SU-DHL-6 (cell line): ENCODE measurements at regions not wholly inside any gene's neighbourhood (a gene's known extent, or its start where the extent isn't known, plus 50 kb on each side); places are given as distances from the start of the nearest gene placed in this dataset.

Experiments used
- H2AFZ ChIP-seq: fragments of 200-600 bp; sonication (generic); 2 replicates; pipeline ENCODE4 v1.6.1; 2014; ENCODE audit warnings: low read depth, mild to moderate bottlenecking, moderate library complexity, mixed read lengths, antibody characterized with exemption, low read length; ENCODE audit not compliant: severe bottlenecking
- H3F3A ChIP-seq: fragments of 200-600 bp; shearing (Covaris generic); 2 replicates; pipeline ENCODE4 v1.6.0; 2016; ENCODE audit warnings: antibody characterized with exemption, mild to moderate bottlenecking; ENCODE audit not compliant: insufficient read depth
- H3K27ac ChIP-seq: fragments of 200-600 bp; sonication (generic); 2 replicates; pipeline ENCODE4 v1.5.1; 2016; ENCODE audit warnings: low read depth, mild to moderate bottlenecking, low read length, moderate library complexity, mixed read lengths
- H3K27me3 ChIP-seq: fragments of 200-600 bp; sonication (generic), shearing (Covaris generic); 2 replicates; pipeline ENCODE4 v1.6.0; 2014; ENCODE audit warnings: mild to moderate bottlenecking, low read length
- H3K36me3 ChIP-seq: fragments of 200-600 bp; sonication (generic); 2 replicates; pipeline ENCODE4 v1.6.1; 2014; ENCODE audit warnings: mild to moderate bottlenecking, low read length, mixed read lengths
- H3K4me2 ChIP-seq: fragments of 300-600, 200-600 bp; shearing (Covaris generic), sonication (generic); 2 replicates; pipeline ENCODE4 v1.6.0; 2014; ENCODE audit warnings: low read length, low read depth, mild to moderate bottlenecking; ENCODE audit not compliant: poor library complexity, severe bottlenecking
- H3K4me3 ChIP-seq: fragments of 200-600 bp; sonication (generic); 2 replicates; pipeline ENCODE4 v1.5.1; 2014; ENCODE audit warnings: antibody characterized with exemption, low read length, mild to moderate bottlenecking, mixed read lengths; ENCODE audit not compliant: insufficient read depth, poor library complexity, severe bottlenecking
- H3K79me2 ChIP-seq: fragments of 200-600 bp; sonication (generic); 2 replicates; pipeline ENCODE4 v1.6.1; 2014; ENCODE audit warnings: mild to moderate bottlenecking, low read length, moderate library complexity; ENCODE audit not compliant: insufficient read depth
- H3K9ac ChIP-seq: fragments of 200-600 bp; sonication (generic); 2 replicates; pipeline ENCODE4 v1.7.0; 2014; ENCODE audit warnings: mild to moderate bottlenecking, low read length
- H3K9me2 ChIP-seq: fragments of 200-600 bp; sonication (generic); replicated peaks from 2 replicates; pipeline ENCODE4 v1.6.1; 2014; ENCODE audit warnings: low read length; ENCODE audit not compliant: insufficient read depth
- H3K9me3 ChIP-seq: fragments of 200-600 bp; sonication (generic); 2 replicates; pipeline ENCODE4 v1.6.1; 2014; ENCODE audit warnings: low read length, mixed read lengths; ENCODE audit not compliant: insufficient read depth
- H4K20me1 ChIP-seq: fragments of 200-600 bp; sonication (generic); 2 replicates; pipeline ENCODE4 v1.6.1; 2014; ENCODE audit warnings: low read depth, mild to moderate bottlenecking, antibody characterized with exemption, low read length, moderate library complexity, mixed read lengths
- EZH2phosphoT487 ChIP-seq: fragments of 200-600 bp; sonication (generic), shearing (Covaris generic); conservative IDR thresholded peaks from 2 replicates; pipeline ENCODE4 v1.6.1; 2018; ENCODE audit warnings: mild to moderate bottlenecking, antibody characterized with exemption, low read length, moderate library complexity, mixed read lengths
- TF ChIP-seq, protein P1 (sequence below): fragments of 200-600 bp; sonication (generic); IDR thresholded peaks from one replicate; pipeline ENCODE4 v1.5.1; 2017; ENCODE audit warnings: antibody characterized with exemption, mild to moderate bottlenecking, low read length, moderate library complexity; ENCODE audit not compliant: insufficient read depth, poor library complexity, severe bottlenecking

- TF ChIP-seq, protein P1, sequence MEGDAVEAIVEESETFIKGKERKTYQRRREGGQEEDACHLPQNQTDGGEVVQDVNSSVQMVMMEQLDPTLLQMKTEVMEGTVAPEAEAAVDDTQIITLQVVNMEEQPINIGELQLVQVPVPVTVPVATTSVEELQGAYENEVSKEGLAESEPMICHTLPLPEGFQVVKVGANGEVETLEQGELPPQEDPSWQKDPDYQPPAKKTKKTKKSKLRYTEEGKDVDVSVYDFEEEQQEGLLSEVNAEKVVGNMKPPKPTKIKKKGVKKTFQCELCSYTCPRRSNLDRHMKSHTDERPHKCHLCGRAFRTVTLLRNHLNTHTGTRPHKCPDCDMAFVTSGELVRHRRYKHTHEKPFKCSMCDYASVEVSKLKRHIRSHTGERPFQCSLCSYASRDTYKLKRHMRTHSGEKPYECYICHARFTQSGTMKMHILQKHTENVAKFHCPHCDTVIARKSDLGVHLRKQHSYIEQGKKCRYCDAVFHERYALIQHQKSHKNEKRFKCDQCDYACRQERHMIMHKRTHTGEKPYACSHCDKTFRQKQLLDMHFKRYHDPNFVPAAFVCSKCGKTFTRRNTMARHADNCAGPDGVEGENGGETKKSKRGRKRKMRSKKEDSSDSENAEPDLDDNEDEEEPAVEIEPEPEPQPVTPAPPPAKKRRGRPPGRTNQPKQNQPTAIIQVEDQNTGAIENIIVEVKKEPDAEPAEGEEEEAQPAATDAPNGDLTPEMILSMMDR = no peak
- TF ChIP-seq EZH2phosphoT487 = no peak
- Histone ChIP-seq H3K9me2 (no peaks in the 10 kb centered on the region), H3K4me3 (no peak overlapping the region), H3K9ac (no peak overlapping the region), H2AFZ (no peak overlapping the region), H3K27ac (no peak overlapping the region), H3K9me3 (no peaks in the 10 kb centered on the region), H4K20me1 (no peaks in the 10 kb centered on the region), H3K36me3 (no peaks in the 10 kb centered on the region), H3K4me2 (no peak overlapping the region), H3F3A (no peaks in the 10 kb centered on the region), H3K27me3 (no peaks in the 10 kb centered on the region), H3K79me2 (no peaks in the 10 kb centered on the region)
Observed at GRCh38 chr2:176960736-176961520, 251.7 kb upstream of the HNRNPA3 start.

DNA sequence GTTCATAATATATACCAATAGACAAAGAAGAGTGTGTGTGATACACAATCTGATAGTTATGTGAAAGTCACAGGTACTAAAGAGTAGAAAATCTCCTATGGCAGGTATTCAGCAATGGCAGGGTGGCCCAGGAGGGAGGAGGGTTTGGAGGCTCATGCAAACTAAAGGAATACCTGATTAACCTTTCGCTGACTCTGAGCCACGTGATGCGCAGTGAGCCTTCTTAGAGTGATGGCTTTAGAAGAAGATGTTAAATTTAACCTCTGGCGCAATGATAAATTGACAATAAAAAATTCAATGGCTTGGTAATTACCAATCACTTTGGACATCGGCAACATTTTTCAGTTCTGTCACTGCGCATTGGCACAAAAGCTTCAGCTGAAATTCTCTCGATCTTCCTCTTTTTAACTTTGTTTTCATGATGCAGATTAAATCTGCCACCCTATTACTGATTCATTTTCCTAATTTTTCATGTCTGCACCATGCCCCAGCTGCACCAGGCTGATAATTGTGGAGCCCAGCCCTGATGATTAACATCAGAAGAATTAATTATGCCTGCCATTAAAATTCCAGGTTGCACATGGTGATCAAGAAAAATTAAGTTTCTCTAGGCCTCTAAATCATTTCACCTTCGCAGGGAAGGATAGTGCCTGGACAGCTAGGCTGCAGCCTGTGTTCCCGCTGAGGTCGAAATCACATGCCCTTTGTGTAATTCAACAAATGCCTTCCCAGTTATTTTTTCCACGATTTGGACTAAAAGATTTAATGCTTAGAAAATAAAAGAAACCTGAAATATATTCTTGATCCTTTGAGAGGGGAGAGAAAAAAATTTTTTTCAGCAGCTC lies 250.6 kb upstream of the HNRNPA3 start:
- no peak overlapping the region for H2AFZ ChIP-seq

DNA sequence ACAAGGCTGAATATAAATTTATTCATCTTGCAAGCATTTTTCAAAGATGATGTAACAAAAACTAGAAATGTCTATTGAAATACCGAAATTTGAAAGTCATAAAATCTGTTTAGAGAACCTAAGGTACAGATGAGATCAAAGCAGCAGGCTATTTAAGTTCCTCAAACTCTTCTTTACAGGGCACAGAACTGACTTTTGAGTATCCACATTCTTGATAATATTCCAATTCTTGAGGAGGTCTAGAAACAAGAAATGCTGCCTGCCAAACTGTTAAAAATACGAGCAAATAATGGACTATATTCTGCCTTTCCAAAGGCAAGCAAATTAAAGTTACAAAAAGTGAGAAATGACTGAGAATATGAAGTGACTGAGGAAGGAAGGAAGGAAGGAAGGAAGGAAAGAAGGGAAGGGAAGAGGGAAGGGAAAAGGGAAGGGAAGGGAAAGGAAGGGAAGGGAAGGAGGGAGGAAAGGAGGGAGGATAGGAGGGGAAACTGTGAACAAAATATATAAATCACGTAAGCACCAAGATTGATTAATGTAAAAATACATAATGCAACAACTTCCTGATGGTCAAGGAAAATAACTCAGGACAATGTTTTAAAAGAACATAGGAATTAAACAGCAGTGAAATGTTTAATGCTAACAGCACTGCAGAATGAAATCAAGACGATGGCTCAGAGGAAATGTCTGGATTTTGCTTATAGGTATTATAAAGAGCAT lies 248.9 kb upstream of the HNRNPA3 start:
- no peaks in the 10 kb centered on the region for H4K20me1 ChIP-seq
- no peak overlapping the region for H3K4me2 ChIP-seq
- TF ChIP-seq, protein P1 = no peak
- TF ChIP-seq EZH2phosphoT487 = no peak
- H3K79me2 ChIP-seq = no peaks in the 10 kb centered on the region
- no peak overlapping the region for H2AFZ ChIP-seq
- no peaks in the 10 kb centered on the region for H3K9me3 ChIP-seq
- no peak overlapping the region for H3K4me3 ChIP-seq
- H3K9me2 ChIP-seq = no peaks in the 10 kb centered on the region
- H3K27ac ChIP-seq = no peak overlapping the region
- no peaks in the 10 kb centered on the region for H3F3A ChIP-seq
- no peaks in the 10 kb centered on the region for H3K27me3 ChIP-seq
- H3K36me3 ChIP-seq = no peaks in the 10 kb centered on the region
- H3K9ac ChIP-seq = no peak overlapping the region

More for the DNA sequence above, 250.6 kb upstream of the HNRNPA3 start:
- no peaks in the 10 kb centered on the region for H3F3A ChIP-seq
- no peak overlapping the region for H3K9ac ChIP-seq
- no peak overlapping the region for H3K4me2 ChIP-seq
- H3K79me2 ChIP-seq = no peaks in the 10 kb centered on the region
- H3K36me3 ChIP-seq = no peaks in the 10 kb centered on the region
- H3K27ac ChIP-seq = no peak overlapping the region
- H3K9me2 ChIP-seq = no peaks in the 10 kb centered on the region
- no peaks in the 10 kb centered on the region for H3K9me3 ChIP-seq
- H4K20me1 ChIP-seq = no peaks in the 10 kb centered on the region
- TF ChIP-seq, protein P1 = no peak
- TF ChIP-seq EZH2phosphoT487 = no peak
- no peaks in the 10 kb centered on the region for H3K27me3 ChIP-seq
- H3K4me3 ChIP-seq = no peak overlapping the region
